ENCODE measurements at regions not wholly inside any gene's neighbourhood (a gene's known extent, or its start where the extent isn't known, plus 50 kb on each side); places are given as distances from the start of the nearest gene placed in this dataset.
"Not testable (repeated sequence)": the region's sequence is repeated elsewhere in the genome, so short reads cannot be mapped to it uniquely, and the experiment has no call there.

- no peak overlapping the region for H3K27ac ChIP-seq
- no peak for DNase-seq (ENCODE audit: low spot score)
- ChIA-PET POLR2A (ENCODE audit: low non-redundant PET) (no interaction called here), CTCF (no interaction called here)
- TF ChIP-seq CTCF (conservative IDR thresholded peaks at IDR 0.05; ENCODE audit: low read depth): no peak
Measured at GRCh38 chr11:87600938-87601337, 563.2 kb downstream of the TMEM135 start.

GRCh38 chr11:87597725-87598124, 560.0 kb downstream of the TMEM135 start:
- DNase-seq (ENCODE audit: low spot score): no peak
- CTCF ChIA-PET: interaction anchor here (0.6 kb wide), 1 partner anchor 53 kb away, joined by 3 read pairs; no protein-coding TSS in a partner anchor
- no peak overlapping the region for H3K27ac ChIP-seq
- POLR2A ChIA-PET (ENCODE audit: low non-redundant PET): no interaction called here
- no peak for TF ChIP-seq CTCF (conservative IDR thresholded peaks at IDR 0.05; ENCODE audit: low read depth)

- no peak for DNase-seq (ENCODE audit: low spot score)
- no peak overlapping the region for H3K27ac ChIP-seq
- CTCF ChIA-PET: interaction anchor here (0.6 kb wide), 2 partner anchors 46 to 725 kb away, joined by 3 read pairs; no protein-coding TSS in a partner anchor
- TF ChIP-seq CTCF (conservative IDR thresholded peaks at IDR 0.05; ENCODE audit: low read depth): no peak
- POLR2A ChIA-PET (ENCODE audit: low non-redundant PET): no interaction called here
Measured at GRCh38 chr11:87596176-87596575, 558.4 kb downstream of the TMEM135 start.

GRCh38 chr11:87589082-87589481, 551.3 kb downstream of the TMEM135 start:
- H3K27ac ChIP-seq: no peak overlapping the region
- CTCF ChIA-PET: interaction anchor here (0.7 kb wide), 1 partner anchor 222 kb away, joined by 3 read pairs; no protein-coding TSS in a partner anchor
- POLR2A ChIA-PET (ENCODE audit: low non-redundant PET): no interaction called here
- DNase-seq (ENCODE audit: low spot score): no peak
- no peak for TF ChIP-seq CTCF (conservative IDR thresholded peaks at IDR 0.05; ENCODE audit: low read depth)

GRCh38 chr11:87585613-87586012, 547.9 kb downstream of the TMEM135 start:
- CTCF ChIA-PET; POLR2A ChIA-PET (ENCODE audit: low non-redundant PET); H3K27ac ChIP-seq; DNase-seq (ENCODE audit: low spot score): not testable (repeated sequence)

- POLR2A ChIA-PET (ENCODE audit: low non-redundant PET): no interaction called here
- TF ChIP-seq CTCF (conservative IDR thresholded peaks at IDR 0.05; ENCODE audit: low read depth): no peak
- no peak overlapping the region for H3K27ac ChIP-seq
- CTCF ChIA-PET: interaction anchor here (0.7 kb wide), 2 partner anchors 294 to 740 kb away, joined by 4 read pairs; no protein-coding TSS in a partner anchor
- DNase-seq (ENCODE audit: low spot score): peak; percentile 53
Measured at GRCh38 chr11:87583931-87584330, 546.2 kb downstream of the TMEM135 start.

GRCh38 chr11:87575088-87575487, 537.4 kb downstream of the TMEM135 start:
- no peak for TF ChIP-seq CTCF (conservative IDR thresholded peaks at IDR 0.05; ENCODE audit: low read depth)
- DNase-seq (ENCODE audit: low spot score): no peak
- H3K27ac ChIP-seq: no peak overlapping the region
- CTCF ChIA-PET: no interaction called here
- POLR2A ChIA-PET (ENCODE audit: low non-redundant PET): no interaction called here

All from RWPE1 (cell line).